Suprapubic skin (tissue), 4 donors: ENCODE measurements at regions not wholly inside any gene's neighbourhood (a gene's known extent, or its start where the extent isn't known, plus 50 kb on each side); places are given as distances from the start of the nearest gene placed in this dataset.

Experiments used
- DNase-seq, 2 donors: peaks; one replicate each; pipeline ENCODE4 v3.0.0-alpha.2; 2019; ENCODE audit warnings: low spot score in 2 of 2
- H3K27ac ChIP-seq: fragments of 200-600 bp; sonication (generic); one replicate; pipeline ENCODE4 v1.5.1; 2019
- H3K27me3 ChIP-seq: fragments of 200-600 bp; sonication (generic); one replicate; pipeline ENCODE4 v1.5.1; 2019
- H3K36me3 ChIP-seq: fragments of 200-600 bp; sonication (generic); one replicate; pipeline ENCODE4 v1.5.1; 2019
- H3K4me1 ChIP-seq: fragments of 200-600 bp; sonication (generic); one replicate; pipeline ENCODE4 v1.5.1; 2019
- H3K4me3 ChIP-seq: fragments of 200-600 bp; sonication (generic); one replicate; pipeline ENCODE4 v1.5.1; 2019; ENCODE audit warnings: mild to moderate bottlenecking
- H3K9me3 ChIP-seq: fragments of 200-600 bp; sonication (generic); one replicate; pipeline ENCODE4 v1.5.1; 2019
- EP300 ChIP-seq: sonication (generic); formaldehyde crosslinking; IDR thresholded peaks from one replicate; pipeline ENCODE4 v1.6.1; 2017; ENCODE audit warnings: antibody characterized with exemption
- POLR2A ChIP-seq, 2 donors: fragments of 450-650 bp; IDR thresholded peaks; one replicate each; pipeline ENCODE4 v1.6.1; 2017; ENCODE audit warnings: antibody characterized with exemption in 2 of 2, mild to moderate bottlenecking in 2 of 2, moderate library complexity in 2 of 2
- POLR2AphosphoS5 ChIP-seq, 3 donors: sonication (generic); formaldehyde crosslinking; IDR thresholded peaks; one replicate each; pipeline ENCODE4 v1.6.1; 2017; ENCODE audit warnings: antibody characterized with exemption in 3 of 3
- WGBS: methylation state at CpG from one replicate; pipeline ENCODE4 v1.1.5; 2018; 5-methylcytosine and 5-hydroxymethylcytosine counted together
- TF ChIP-seq, protein P1 (sequence below), 2 donors: fragments of 200-600 bp in 1 of 2; fragments of 450-650 bp in 1 of 2; sonication (generic) in 1 of 2; IDR thresholded peaks; one replicate each; pipeline ENCODE4 v1.5.1; 2016 to 2019; ENCODE audit warnings: antibody characterized with exemption in 2 of 2, mild to moderate bottlenecking in 1 of 2, moderate library complexity in 1 of 2

DNA sequence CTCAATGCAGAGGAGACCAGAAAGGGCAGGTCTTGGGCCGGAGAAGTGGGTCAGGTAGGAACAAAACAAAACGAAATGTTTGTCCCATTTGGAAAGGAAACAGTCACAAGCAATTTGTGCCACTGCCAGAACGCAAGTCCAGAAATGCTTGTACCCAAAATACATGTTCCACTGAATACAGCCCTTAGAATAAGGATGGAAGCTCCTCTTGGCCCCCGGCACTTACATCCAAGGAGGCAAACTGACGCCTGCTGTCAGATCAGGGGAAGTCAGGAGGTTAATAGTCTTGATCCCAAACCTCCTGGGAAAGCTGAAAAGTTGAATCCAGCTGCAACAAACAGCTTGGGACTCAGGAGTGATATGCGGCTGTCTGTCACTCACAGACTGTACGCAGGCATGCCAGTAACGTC, 75.9 kb upstream of the GALNT2 start:
- Histone ChIP-seq H3K36me3 (no peaks in the 10 kb centered on the region), H3K9me3 (no peaks in the 10 kb centered on the region), H3K27me3 (no peaks in the 10 kb centered on the region), H3K4me1 (no peaks in the 10 kb centered on the region), H3K4me3 (no peak overlapping the region), H3K27ac (no peak overlapping the region)
- no peak for DNase-seq
- TF ChIP-seq, protein P1, sequence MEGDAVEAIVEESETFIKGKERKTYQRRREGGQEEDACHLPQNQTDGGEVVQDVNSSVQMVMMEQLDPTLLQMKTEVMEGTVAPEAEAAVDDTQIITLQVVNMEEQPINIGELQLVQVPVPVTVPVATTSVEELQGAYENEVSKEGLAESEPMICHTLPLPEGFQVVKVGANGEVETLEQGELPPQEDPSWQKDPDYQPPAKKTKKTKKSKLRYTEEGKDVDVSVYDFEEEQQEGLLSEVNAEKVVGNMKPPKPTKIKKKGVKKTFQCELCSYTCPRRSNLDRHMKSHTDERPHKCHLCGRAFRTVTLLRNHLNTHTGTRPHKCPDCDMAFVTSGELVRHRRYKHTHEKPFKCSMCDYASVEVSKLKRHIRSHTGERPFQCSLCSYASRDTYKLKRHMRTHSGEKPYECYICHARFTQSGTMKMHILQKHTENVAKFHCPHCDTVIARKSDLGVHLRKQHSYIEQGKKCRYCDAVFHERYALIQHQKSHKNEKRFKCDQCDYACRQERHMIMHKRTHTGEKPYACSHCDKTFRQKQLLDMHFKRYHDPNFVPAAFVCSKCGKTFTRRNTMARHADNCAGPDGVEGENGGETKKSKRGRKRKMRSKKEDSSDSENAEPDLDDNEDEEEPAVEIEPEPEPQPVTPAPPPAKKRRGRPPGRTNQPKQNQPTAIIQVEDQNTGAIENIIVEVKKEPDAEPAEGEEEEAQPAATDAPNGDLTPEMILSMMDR (IDR thresholded peaks at IDR 0.05): no peak
- no peak for TF ChIP-seq EP300
- TF ChIP-seq POLR2AphosphoS5 (IDR thresholded peaks at IDR 0.05): no peak
- TF ChIP-seq POLR2A (IDR thresholded peaks at IDR 0.05): no peak
- 48% methylated on average over 8 of the region's 8 CpGs for WGBS

DNA sequence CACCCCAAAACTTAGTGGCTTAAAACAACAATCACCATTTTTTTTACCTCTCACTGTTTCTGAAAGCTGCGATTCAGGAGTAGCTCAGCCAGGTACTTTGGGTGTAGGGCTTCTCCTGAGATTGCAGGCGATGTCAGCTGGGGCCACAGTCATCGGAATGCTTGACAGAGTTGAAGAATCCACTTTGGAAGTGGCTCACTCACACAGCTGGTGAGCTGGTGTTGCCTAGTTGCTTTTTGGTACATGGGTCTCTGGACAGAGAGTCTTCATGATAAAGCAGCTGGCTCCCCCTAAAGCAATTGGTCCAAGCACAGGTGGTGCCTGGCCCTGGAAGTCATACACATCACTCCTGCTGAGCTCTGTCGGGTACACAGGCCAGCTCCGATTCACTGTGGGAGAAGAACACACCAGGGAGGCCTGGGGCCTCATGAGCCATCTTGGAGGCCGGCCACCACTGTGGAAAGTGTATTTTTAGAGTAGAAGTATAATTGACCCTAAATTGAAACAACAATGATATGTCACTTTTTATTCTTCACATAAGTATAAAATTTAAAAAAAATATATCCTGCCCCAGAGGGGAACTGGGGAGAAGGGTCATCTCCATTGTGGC, 75.2 kb upstream of the GALNT2 start:
- no peaks in the 10 kb centered on the region for H3K36me3 ChIP-seq
- H3K27me3 ChIP-seq: no peaks in the 10 kb centered on the region
- no peak overlapping the region for H3K4me3 ChIP-seq
- 78% methylated on average over 6 of the region's 6 CpGs for WGBS
- no peak overlapping the region for H3K27ac ChIP-seq
- TF ChIP-seq, protein P1 (IDR thresholded peaks at IDR 0.05): no peak
- TF ChIP-seq POLR2AphosphoS5 (IDR thresholded peaks at IDR 0.05) (no peak), EP300 (no peak), POLR2A (IDR thresholded peaks at IDR 0.05) (no peak)
- H3K9me3 ChIP-seq: no peaks in the 10 kb centered on the region
- no peak for DNase-seq
- no peaks in the 10 kb centered on the region for H3K4me1 ChIP-seq

DNA sequence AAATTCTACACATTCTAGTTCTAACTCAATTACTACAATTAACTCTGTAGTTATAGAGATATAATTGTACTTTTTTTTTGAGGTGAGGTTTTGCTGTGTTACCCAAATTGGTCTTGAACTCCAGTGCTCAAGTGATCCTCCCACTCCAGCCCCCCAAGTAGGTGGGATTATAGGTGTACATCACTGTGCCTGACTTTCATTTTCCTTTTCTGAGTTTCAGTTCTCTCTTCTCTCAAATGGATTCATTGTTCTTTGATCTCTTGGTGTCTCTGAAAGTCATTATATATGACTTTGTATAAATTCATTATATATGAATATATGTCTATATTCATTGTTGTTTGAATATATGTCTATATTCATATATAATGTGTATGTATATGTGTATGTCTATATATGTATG, 74.0 kb upstream of the GALNT2 start:
- no peaks in the 10 kb centered on the region for H3K36me3 ChIP-seq
- DNase-seq: no peak
- H3K4me1 ChIP-seq: no peaks in the 10 kb centered on the region
- H3K27me3 ChIP-seq: no peaks in the 10 kb centered on the region
- H3K4me3 ChIP-seq: no peak overlapping the region
- no peak overlapping the region for H3K27ac ChIP-seq
- TF ChIP-seq POLR2AphosphoS5 (IDR thresholded peaks at IDR 0.05) (no peak), POLR2A (IDR thresholded peaks at IDR 0.05) (no peak), EP300 (no peak)
- TF ChIP-seq, protein P1 (IDR thresholded peaks at IDR 0.05): no peak
- H3K9me3 ChIP-seq: no peaks in the 10 kb centered on the region

- 82% methylated on average over 3 of the region's 3 CpGs for WGBS
Measured at GRCh38 chr1:229993894-229994293, 73.1 kb upstream of the GALNT2 start.

DNA sequence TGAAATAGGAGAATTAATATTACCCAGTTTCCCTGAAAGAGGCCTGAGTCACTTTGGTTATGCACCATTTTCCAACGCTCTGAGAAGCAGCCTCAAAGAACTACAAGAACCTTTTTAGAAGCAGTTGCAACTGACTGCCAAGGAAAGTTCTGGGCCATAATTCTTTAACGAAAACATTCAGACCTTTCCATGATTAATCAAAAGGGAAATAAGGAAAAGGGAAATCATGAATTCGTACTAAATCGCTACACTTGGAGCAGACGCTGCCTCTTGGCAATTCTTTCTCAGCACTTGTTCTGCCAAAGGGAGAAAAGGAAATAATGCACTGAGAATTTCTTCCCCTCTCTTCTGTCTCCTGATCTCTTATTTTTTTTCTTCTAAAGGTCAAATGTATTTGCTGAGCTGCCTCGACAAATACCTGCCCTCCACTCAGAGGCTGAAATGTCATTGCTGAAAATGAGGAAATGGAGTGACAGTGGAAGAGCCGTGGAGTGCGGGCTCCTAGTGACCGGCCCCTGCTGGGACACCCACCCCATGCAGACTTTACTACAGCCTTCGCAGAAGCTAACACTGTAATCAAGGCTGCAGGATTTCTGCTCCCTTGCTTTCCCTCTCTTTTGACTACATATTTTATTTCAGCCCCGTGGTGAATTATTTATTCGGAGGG, 67.9 kb upstream of the GALNT2 start:
- Histone ChIP-seq H3K27me3 (peaks cover 3% of the 10 kb centered on the region), H3K4me1 (peaks cover 18% of the 10 kb centered on the region), H3K4me3 (no peak overlapping the region), H3K36me3 (no peaks in the 10 kb centered on the region), H3K9me3 (no peaks in the 10 kb centered on the region), H3K27ac (no peak overlapping the region)
- WGBS: 58% methylated on average over 12 of the region's 12 CpGs
- DNase-seq: no peak
- TF ChIP-seq, protein P1 (IDR thresholded peaks at IDR 0.05): no peak
- TF ChIP-seq POLR2AphosphoS5 (IDR thresholded peaks at IDR 0.05) (no peak), POLR2A (IDR thresholded peaks at IDR 0.05) (no peak), EP300 (no peak)

More at GRCh38 chr1:229993894-229994293, 73.1 kb upstream of the GALNT2 start:
- Histone ChIP-seq H3K27ac (no peak overlapping the region), H3K27me3 (no peaks in the 10 kb centered on the region), H3K4me1 (no peaks in the 10 kb centered on the region), H3K4me3 (no peak overlapping the region), H3K36me3 (no peaks in the 10 kb centered on the region), H3K9me3 (no peaks in the 10 kb centered on the region)
- no peak for TF ChIP-seq POLR2AphosphoS5 (IDR thresholded peaks at IDR 0.05)
- no peak for TF ChIP-seq EP300
- TF ChIP-seq, protein P1 (IDR thresholded peaks at IDR 0.05): no peak
- TF ChIP-seq POLR2A (IDR thresholded peaks at IDR 0.05): no peak
- DNase-seq: no peak
